ENCODE measurements at regions not wholly inside any gene's neighbourhood (a gene's known extent, or its start where the extent isn't known, plus 50 kb on each side); places are given as distances from the start of the nearest gene placed in this dataset.

GRCh38 chr6:19736066-19736465, 101.1 kb upstream of the ID4 start:
- H3K4me3 ChIP-seq (ENCODE audit: low read length) = no peak overlapping the region
- TF ChIP-seq CTCF (conservative IDR thresholded peaks at IDR 0.05; ENCODE audit: low read length) = no peak
- no peak for DNase-seq (ENCODE audit: low read depth)

DNA sequence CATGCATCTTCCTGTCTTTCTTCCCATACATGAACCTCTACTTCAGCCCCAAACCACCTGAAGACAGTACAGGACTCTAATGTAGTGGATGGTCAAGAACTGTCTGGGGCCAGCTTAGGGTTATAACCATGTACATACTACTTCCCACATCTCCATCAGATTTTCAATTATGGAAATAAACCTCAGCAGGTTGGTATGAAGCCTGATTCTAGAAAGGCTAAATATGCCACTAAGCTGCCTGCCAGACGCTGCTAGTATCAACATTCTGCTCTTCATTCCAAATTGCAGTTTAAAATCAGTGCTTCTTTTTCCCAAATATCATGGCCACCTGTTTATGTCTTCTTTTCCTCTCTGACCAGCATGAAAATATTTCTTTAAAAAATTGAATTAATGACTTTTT, 99.2 kb upstream of the ID4 start:
- TF ChIP-seq CTCF (conservative IDR thresholded peaks at IDR 0.05; ENCODE audit: low read length) = no peak
- H3K4me3 ChIP-seq (ENCODE audit: low read length) = no peak overlapping the region
- no peak for DNase-seq (ENCODE audit: low read depth)

GRCh38 chr6:19749722-19750121, 87.4 kb upstream of the ID4 start:
- no peak overlapping the region for H3K4me3 ChIP-seq (ENCODE audit: low read length)
- TF ChIP-seq CTCF (conservative IDR thresholded peaks at IDR 0.05; ENCODE audit: low read length) = no peak

GRCh38 chr6:19752746-19753145, 84.4 kb upstream of the ID4 start:
- no peak for TF ChIP-seq CTCF (conservative IDR thresholded peaks at IDR 0.05; ENCODE audit: low read length)
- DNase-seq (ENCODE audit: low read depth) = no peak
- H3K4me3 ChIP-seq (ENCODE audit: low read length) = no peak overlapping the region

More at GRCh38 chr6:19749722-19750121, 87.4 kb upstream of the ID4 start:
- no peak for DNase-seq (ENCODE audit: low read depth)

- H3K4me3 ChIP-seq (ENCODE audit: low read length) = no peak overlapping the region
- no peak for DNase-seq (ENCODE audit: low read depth)
- no peak for TF ChIP-seq CTCF (conservative IDR thresholded peaks at IDR 0.05; ENCODE audit: low read length)
Observed at GRCh38 chr6:19753826-19754225, 83.3 kb upstream of the ID4 start.

DNA sequence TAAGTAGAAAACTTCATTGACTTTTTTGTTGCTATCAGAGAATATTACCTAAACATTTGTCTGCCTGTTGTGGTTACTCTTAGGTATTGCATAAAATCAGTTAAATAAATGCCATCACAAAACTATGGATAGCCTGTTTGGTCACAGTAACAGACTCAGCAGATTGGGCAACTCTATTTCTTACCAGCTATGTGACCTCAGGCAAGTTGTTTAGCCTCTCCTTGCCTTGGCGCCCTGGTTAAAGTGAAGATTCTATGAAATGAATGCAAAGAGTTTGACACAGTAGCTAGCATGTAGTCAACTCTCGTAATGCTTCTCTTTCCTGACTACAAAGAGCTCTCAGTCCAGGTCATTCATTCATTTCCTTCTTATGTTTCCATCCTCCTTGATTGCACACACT, 82.5 kb upstream of the ID4 start:
- DNase-seq (ENCODE audit: low read depth) = no peak
- no peak for TF ChIP-seq CTCF (conservative IDR thresholded peaks at IDR 0.05; ENCODE audit: low read length)
- no peak overlapping the region for H3K4me3 ChIP-seq (ENCODE audit: low read length)

DNA sequence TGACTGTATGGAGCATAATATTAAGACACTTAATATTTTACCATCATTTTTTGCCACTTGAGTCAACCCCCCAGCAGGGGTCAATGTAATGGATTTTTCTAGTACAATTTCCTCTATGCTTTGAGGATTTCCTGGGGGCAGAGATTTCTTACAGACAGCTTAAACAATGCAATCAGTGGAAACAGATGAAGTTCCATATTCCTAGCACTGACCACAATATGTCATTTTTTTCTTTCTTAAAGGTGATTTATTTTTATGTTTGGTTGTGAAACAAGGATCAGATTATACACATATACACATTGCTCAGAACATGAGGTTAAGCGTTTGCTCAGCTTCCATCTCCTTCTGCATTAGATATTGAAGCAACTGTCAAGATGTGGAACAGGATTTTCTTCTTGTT, 82.0 kb upstream of the ID4 start:
- DNase-seq (ENCODE audit: low read depth) = peak; percentile 37
- no peak overlapping the region for H3K4me3 ChIP-seq (ENCODE audit: low read length)
- TF ChIP-seq CTCF (conservative IDR thresholded peaks at IDR 0.05; ENCODE audit: low read length) = no peak; the same call in 1 of the 2 replicates
